Mucosa of descending colon (tissue), 3 donors: ENCODE measurements at regions not wholly inside any gene's neighbourhood (a gene's known extent, or its start where the extent isn't known, plus 50 kb on each side); places are given as distances from the start of the nearest gene placed in this dataset.

ENCODE experiments used
- ATAC-seq: fragments of 200-7000 bp; cut with Tn5 transposase; one replicate; pipeline ENCODE4 v1.9.1; 2020; ENCODE audit warnings: mild to moderate bottlenecking, moderate library complexity
- DNase-seq, 3 donors: peaks; one replicate each; pipeline ENCODE4 v3.0.0-alpha.2; 2020
- H3K36me3 ChIP-seq: fragments of 200-600 bp; one replicate; pipeline ENCODE4 v1.8.0; 2021; ENCODE audit warnings: low read depth, mild to moderate bottlenecking
- H3K4me1 ChIP-seq: fragments of 200-600 bp; one replicate; pipeline ENCODE4 v1.8.0; 2021; ENCODE audit warnings: low read depth, mild to moderate bottlenecking
- H3K4me3 ChIP-seq: fragments of 200-600 bp; one replicate; pipeline ENCODE4 v1.8.0; 2021; ENCODE audit warnings: mild to moderate bottlenecking
- H3K9me3 ChIP-seq: fragments of 200-600 bp; one replicate; pipeline ENCODE4 v1.8.0; 2021; ENCODE audit warnings: mild to moderate bottlenecking
- intact Hi-C, 2 donors: fragments of 100-400 bp; cut with DNase I in 1 of 2; cut with micrococcal nuclease in 1 of 2; formaldehyde crosslinking; loops; one replicate each; pipeline versions ENCODE4 v1.11.0 to v1.11.1; 2022; cut with DNase I, micrococcal nuclease
- TF ChIP-seq, protein P1 (sequence below): fragments of 200-600 bp; IDR thresholded peaks from one replicate; pipeline ENCODE4 v1.8.0; 2022; ENCODE audit warnings: antibody characterized with exemption, mild to moderate bottlenecking
- donor health status: DM: no; HTN: no; CAD: no; lungs with moderate emphysema.
- donor health status: DM: no; HTN: no; CAD: no.
- donor health status: DM: no; HTN: yes; CAD: no.

GRCh38 chr11:122192634-122193255 is 76.7 kb upstream of the BLID start:
- intact Hi-C loops, result no loop called here
- Histone ChIP-seq H3K36me3 (no peaks in the 10 kb centered on the region), H3K4me1 (no peaks in the 10 kb centered on the region), H3K4me3 (no peak overlapping the region), H3K9me3 (no peaks in the 10 kb centered on the region)
- ATAC-seq (no peak), DNase-seq (no peak)
- TF ChIP-seq, protein P1, sequence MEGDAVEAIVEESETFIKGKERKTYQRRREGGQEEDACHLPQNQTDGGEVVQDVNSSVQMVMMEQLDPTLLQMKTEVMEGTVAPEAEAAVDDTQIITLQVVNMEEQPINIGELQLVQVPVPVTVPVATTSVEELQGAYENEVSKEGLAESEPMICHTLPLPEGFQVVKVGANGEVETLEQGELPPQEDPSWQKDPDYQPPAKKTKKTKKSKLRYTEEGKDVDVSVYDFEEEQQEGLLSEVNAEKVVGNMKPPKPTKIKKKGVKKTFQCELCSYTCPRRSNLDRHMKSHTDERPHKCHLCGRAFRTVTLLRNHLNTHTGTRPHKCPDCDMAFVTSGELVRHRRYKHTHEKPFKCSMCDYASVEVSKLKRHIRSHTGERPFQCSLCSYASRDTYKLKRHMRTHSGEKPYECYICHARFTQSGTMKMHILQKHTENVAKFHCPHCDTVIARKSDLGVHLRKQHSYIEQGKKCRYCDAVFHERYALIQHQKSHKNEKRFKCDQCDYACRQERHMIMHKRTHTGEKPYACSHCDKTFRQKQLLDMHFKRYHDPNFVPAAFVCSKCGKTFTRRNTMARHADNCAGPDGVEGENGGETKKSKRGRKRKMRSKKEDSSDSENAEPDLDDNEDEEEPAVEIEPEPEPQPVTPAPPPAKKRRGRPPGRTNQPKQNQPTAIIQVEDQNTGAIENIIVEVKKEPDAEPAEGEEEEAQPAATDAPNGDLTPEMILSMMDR, result no peak

GRCh38 chr11:122190768-122191167 is 74.8 kb upstream of the BLID start:
- Histone ChIP-seq H3K9me3 (no peaks in the 10 kb centered on the region), H3K4me3 (no peak overlapping the region), H3K4me1 (no peaks in the 10 kb centered on the region), H3K36me3 (no peaks in the 10 kb centered on the region)
- DNase-seq, result no peak
- intact Hi-C loops, result no loop called here
- ATAC-seq, result no peak
- TF ChIP-seq, protein P1, result no peak

DNA sequence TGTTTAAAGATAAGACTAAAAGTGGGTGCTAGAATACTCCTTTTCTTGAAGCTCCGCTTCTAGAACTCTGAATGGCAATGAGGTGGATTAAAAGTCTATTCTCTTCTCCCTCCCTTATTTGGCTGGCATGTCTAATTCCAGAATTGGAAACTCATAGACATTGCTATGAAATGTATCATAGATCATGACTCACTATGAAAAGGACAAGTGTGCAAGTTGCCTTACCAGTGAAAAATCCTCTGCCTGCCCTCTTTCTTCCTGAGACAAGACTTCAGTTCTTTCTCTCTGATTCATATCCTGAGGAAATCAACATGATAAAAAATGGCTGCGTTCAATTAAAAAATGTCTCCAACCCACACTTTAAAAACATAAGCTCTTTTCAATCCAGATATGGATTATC is 73.2 kb upstream of the BLID start:
- H3K9me3 ChIP-seq, result no peaks in the 10 kb centered on the region
- ATAC-seq (peak; percentile 23), DNase-seq (no peak)
- intact Hi-C loops, result no loop called here
- no peaks in the 10 kb centered on the region for H3K4me1 ChIP-seq
- no peaks in the 10 kb centered on the region for H3K36me3 ChIP-seq
- H3K4me3 ChIP-seq, result no peak overlapping the region
- TF ChIP-seq, protein P1, result no peak

- Histone ChIP-seq H3K4me1 (no peaks in the 10 kb centered on the region), H3K4me3 (no peak overlapping the region), H3K36me3 (no peaks in the 10 kb centered on the region), H3K9me3 (no peaks in the 10 kb centered on the region)
- no peak for ATAC-seq
- TF ChIP-seq, protein P1, result no peak
- no peak for DNase-seq
- intact Hi-C loops, result no loop called here
Observed at GRCh38 chr11:122187373-122188165, 71.6 kb upstream of the BLID start.

DNA sequence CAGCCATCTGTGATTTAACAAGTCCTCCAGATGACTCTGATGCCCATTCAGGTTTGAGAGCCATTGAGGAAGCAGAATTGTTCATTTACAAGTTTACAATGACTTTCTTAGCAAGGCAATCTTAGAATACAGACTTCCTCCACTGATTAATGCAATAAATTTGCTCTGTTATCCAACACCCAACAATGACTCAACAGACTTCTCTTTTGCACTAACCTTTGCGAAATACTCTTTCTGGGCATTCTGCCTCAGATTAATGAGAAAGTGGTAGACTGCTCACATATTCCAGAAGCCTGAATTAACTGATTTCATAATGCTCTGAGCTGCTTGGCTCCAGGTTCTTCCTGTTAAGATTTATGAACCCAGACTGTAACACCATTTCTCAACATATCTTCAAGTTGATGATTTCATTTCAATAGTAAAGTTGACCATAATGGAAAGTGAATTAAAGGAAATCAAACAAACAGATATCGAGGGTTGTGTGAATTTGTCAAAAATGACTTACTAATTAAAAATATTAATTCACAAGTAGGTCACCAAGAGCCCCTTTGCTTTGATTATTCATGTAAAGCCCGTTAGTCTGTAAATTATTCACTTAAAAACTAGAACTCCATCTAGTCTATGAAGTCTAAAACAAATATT is 70.5 kb upstream of the BLID start:
- no peaks in the 10 kb centered on the region for H3K36me3 ChIP-seq
- DNase-seq (no peak), ATAC-seq (no peak)
- no peaks in the 10 kb centered on the region for H3K4me1 ChIP-seq
- no peaks in the 10 kb centered on the region for H3K9me3 ChIP-seq
- H3K4me3 ChIP-seq, result no peak overlapping the region
- intact Hi-C loops, result no loop called here
- TF ChIP-seq, protein P1, result no peak
